ENCODE measurements at regions not wholly inside any gene's neighbourhood (a gene's known extent, or its start where the extent isn't known, plus 50 kb on each side); places are given as distances from the start of the nearest gene placed in this dataset.

- H3K4me3 Mint-ChIP-seq = no peak overlapping the region
- DNase-seq (ENCODE audit: low spot score) (peak; percentile 64), ATAC-seq (peak; percentile 69 to 77)
- H3K27me3 Mint-ChIP-seq = no peaks in the 10 kb centered on the region
- no peak overlapping the region for H3K27ac Mint-ChIP-seq
- H3K36me3 Mint-ChIP-seq = no peaks in the 10 kb centered on the region
- H3K4me1 Mint-ChIP-seq (ENCODE audit: low read depth in 2 of 2) = peaks cover 17 to 31% of the 10 kb centered on the region in 2 donors
- peaks cover 7% of the 10 kb centered on the region for H3K9me3 Mint-ChIP-seq
Measured at GRCh38 chr18:44508474-44508873, 172.2 kb upstream of the SETBP1 start.

DNA sequence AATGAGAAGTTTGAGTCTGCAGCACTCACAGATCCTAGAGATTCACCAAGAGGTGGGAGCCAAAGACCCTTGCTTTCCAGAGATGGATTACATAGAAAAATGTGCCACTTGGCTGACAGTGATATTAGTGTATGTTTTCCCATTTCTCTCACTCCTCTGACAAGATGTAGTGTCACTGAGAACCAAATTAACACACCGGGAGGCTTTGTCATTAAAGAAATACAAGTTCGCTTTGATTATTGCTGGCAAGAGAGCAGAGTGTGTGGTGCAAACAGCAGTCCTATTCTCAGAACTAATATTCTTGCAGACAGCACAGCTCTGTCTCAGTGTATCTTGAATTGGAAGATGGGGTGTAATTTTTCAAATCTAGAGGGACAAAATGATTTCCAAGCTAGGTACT lies 171.6 kb upstream of the SETBP1 start:
- no peak for ATAC-seq
- Mint-ChIP-seq H3K36me3 (no peaks in the 10 kb centered on the region), H3K27ac (no peak overlapping the region), H3K4me3 (no peak overlapping the region), H3K4me1 (ENCODE audit: low read depth in 2 of 2) (peaks cover 13 to 31% of the 10 kb centered on the region in 2 donors), H3K9me3 (peaks cover 7% of the 10 kb centered on the region), H3K27me3 (no peaks in the 10 kb centered on the region)
- no peak for DNase-seq (ENCODE audit: low spot score)

DNA sequence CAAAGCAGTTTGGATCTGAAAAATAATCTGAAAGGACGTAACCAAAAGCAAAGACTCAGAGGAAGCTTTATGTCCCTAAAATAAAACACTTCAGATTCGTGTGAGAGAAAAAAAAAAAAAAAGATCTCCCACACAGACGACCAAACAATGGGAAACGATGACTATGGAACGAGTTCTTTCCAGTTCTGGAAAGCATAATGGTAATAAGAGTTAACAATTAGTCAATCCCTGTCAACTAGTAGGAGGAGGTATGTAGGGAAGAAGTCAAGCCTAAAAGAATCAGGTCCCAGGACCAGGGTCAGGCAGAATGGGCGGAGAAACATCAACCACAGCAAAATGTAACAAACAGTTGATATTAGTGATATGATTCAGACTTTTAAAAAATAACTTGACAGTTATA lies 170.3 kb upstream of the SETBP1 start:
- peaks cover 18 to 32% of the 10 kb centered on the region in 2 donors for H3K4me1 Mint-ChIP-seq (ENCODE audit: low read depth in 2 of 2)
- no peak overlapping the region for H3K27ac Mint-ChIP-seq
- DNase-seq (ENCODE audit: low spot score) (no peak), ATAC-seq (no peak)
- no peak overlapping the region for H3K4me3 Mint-ChIP-seq
- no peaks in the 10 kb centered on the region for H3K36me3 Mint-ChIP-seq
- peaks cover 7% of the 10 kb centered on the region for H3K9me3 Mint-ChIP-seq
- no peaks in the 10 kb centered on the region for H3K27me3 Mint-ChIP-seq

- ATAC-seq (no peak), DNase-seq (ENCODE audit: low spot score) (no peak)
- H3K4me1 Mint-ChIP-seq (ENCODE audit: low read depth in 2 of 2) = peaks cover 23 to 28% of the 10 kb centered on the region in 2 donors
- H3K36me3 Mint-ChIP-seq = no peaks in the 10 kb centered on the region
- peaks cover 7% of the 10 kb centered on the region for H3K9me3 Mint-ChIP-seq
- H3K27ac Mint-ChIP-seq = peak overlapping the region in 1 of 2 donors; percentile 24
- H3K4me3 Mint-ChIP-seq = no peak overlapping the region
- H3K27me3 Mint-ChIP-seq = no peaks in the 10 kb centered on the region
Measured at GRCh38 chr18:44513233-44513632, 167.5 kb upstream of the SETBP1 start.

- Mint-ChIP-seq H3K4me3 (no peak overlapping the region), H3K27me3 (no peaks in the 10 kb centered on the region), H3K4me1 (ENCODE audit: low read depth in 2 of 2) (peaks cover 23 to 28% of the 10 kb centered on the region in 2 donors), H3K36me3 (no peaks in the 10 kb centered on the region), H3K9me3 (peaks cover 7% of the 10 kb centered on the region), H3K27ac (peak overlapping the region in 1 of 2 donors; percentile 62)
- ATAC-seq = no peak
- DNase-seq (ENCODE audit: low spot score) = no peak
Measured at GRCh38 chr18:44514106-44514505, 166.6 kb upstream of the SETBP1 start.

DNA sequence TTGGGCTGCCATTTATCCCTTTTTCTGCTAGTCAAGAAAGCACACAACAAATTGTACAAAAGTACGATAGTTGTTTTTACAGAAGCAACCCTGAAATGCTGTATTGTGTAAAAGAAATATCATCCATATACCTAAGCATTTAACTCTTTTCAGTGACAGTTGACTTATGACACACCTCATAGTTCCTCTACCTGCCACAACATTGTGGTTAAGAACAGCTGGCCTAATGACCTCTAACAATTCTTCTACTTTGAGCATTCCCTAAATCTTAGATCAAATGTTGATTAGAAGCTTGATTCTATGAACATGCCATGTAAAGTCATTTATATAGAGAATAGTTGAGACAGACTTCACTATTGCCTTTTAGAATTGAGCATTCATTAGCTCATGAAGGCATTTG lies 165.9 kb upstream of the SETBP1 start:
- ATAC-seq = no peak
- no peak for DNase-seq (ENCODE audit: low spot score)
- H3K27me3 Mint-ChIP-seq = no peaks in the 10 kb centered on the region
- no peaks in the 10 kb centered on the region for H3K36me3 Mint-ChIP-seq
- peak overlapping the region in 1 of 2 donors; percentile 62 for H3K27ac Mint-ChIP-seq
- H3K9me3 Mint-ChIP-seq = peaks cover 7% of the 10 kb centered on the region
- no peak overlapping the region for H3K4me3 Mint-ChIP-seq
- H3K4me1 Mint-ChIP-seq (ENCODE audit: low read depth in 2 of 2) = peaks cover 21 to 26% of the 10 kb centered on the region in 2 donors

DNA sequence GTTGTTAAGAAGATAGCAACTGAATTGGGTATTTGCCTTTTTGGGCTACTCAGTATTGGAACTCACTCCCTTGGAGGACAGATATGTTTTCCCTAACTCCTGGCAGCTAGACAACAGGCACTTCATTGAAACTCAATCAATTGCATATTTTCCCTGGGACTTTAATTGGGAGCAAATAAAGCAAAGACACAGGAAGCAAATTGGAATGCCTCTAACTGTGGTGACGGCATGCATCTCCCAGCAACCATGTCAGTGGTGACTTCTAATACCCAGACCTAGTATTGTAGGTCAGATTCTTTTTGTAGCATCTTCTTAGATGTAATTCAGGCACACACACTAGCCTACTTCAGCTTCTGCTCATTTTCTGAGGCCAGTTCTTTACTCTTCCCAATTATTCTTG lies 164.2 kb upstream of the SETBP1 start:
- Mint-ChIP-seq H3K36me3 (no peaks in the 10 kb centered on the region), H3K4me3 (no peak overlapping the region), H3K27ac (no peak overlapping the region), H3K4me1 (ENCODE audit: low read depth in 2 of 2) (peaks cover 15 to 19% of the 10 kb centered on the region in 2 donors), H3K9me3 (peaks cover 4% of the 10 kb centered on the region), H3K27me3 (no peaks in the 10 kb centered on the region)
- no peak for ATAC-seq
- no peak for DNase-seq (ENCODE audit: low spot score)

- H3K9me3 Mint-ChIP-seq = peaks cover 4% of the 10 kb centered on the region
- no peak for ATAC-seq
- H3K4me1 Mint-ChIP-seq (ENCODE audit: low read depth in 2 of 2) = peaks cover 15 to 19% of the 10 kb centered on the region in 2 donors
- DNase-seq (ENCODE audit: low spot score) = no peak
- no peaks in the 10 kb centered on the region for H3K27me3 Mint-ChIP-seq
- no peak overlapping the region for H3K4me3 Mint-ChIP-seq
- no peak overlapping the region for H3K27ac Mint-ChIP-seq
- no peaks in the 10 kb centered on the region for H3K36me3 Mint-ChIP-seq
Measured at GRCh38 chr18:44517136-44517535, 163.6 kb upstream of the SETBP1 start.

GRCh38 chr18:44518091-44518615 lies 162.5 kb upstream of the SETBP1 start:
- ATAC-seq = no peak
- Mint-ChIP-seq H3K27me3 (no peaks in the 10 kb centered on the region), H3K4me3 (no peak overlapping the region), H3K36me3 (no peaks in the 10 kb centered on the region), H3K4me1 (ENCODE audit: low read depth in 2 of 2) (peaks cover 11 to 16% of the 10 kb centered on the region in 2 donors), H3K9me3 (peaks cover 6% of the 10 kb centered on the region), H3K27ac (no peak overlapping the region)
- no peak for DNase-seq (ENCODE audit: low spot score)

DNA sequence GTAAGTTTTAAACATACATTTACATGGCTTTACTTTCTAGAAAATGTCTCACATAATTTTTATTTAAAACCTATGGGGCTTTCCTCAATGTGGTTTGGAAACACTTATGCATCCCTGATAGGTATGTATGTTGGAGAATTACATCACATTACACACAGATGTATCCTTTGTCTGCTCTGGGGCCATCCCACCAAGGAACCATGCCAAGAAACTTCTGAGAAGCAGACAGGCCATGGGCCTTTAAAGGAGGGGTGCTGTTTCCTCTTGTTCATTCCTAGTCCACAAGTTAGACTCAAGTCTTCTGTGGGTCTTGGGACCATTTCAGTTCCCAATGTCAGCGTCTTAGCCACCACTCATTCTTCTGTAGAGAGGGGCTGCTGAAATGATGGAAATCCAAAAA lies 162.0 kb upstream of the SETBP1 start:
- ATAC-seq (no peak), DNase-seq (ENCODE audit: low spot score) (no peak)
- H3K36me3 Mint-ChIP-seq = no peaks in the 10 kb centered on the region
- H3K27ac Mint-ChIP-seq = no peak overlapping the region
- H3K4me1 Mint-ChIP-seq (ENCODE audit: low read depth in 2 of 2) = peaks cover 10 to 15% of the 10 kb centered on the region in 2 donors
- H3K9me3 Mint-ChIP-seq = peaks cover 4% of the 10 kb centered on the region
- no peak overlapping the region for H3K4me3 Mint-ChIP-seq
- H3K27me3 Mint-ChIP-seq = no peaks in the 10 kb centered on the region

DNA sequence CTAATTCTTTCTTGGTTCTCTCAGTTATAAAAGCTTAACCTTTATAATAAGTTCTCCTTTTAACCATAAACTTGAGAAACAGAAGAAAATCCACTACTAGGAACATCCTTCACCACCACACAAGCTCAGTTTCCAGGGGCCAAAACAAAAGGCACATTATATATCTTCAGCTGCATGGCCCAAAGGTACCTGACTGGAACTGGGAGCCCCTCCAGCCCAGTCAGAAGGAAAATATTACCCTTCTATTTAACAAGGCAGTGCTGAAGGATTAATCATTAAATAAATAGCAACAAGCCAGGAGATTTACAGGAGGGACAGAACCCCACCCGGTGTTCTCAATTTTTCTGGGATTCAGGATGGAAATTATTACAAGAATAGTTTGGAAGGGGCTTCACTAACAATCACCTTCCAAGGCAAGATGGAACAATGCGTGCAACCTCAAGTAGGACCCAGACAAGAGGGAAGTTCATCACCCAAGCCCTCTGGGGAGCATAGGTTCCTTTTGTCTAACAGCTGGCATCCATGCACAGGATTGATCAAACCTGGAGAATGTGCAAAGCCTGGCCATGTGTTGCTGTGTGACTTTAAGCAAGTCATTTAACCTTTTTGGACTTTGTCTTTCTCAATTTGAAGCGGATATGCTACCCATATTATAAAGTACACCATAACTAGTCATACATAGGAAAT lies 159.6 kb upstream of the SETBP1 start:
- ATAC-seq (no peak), DNase-seq (ENCODE audit: low spot score) (no peak)
- Mint-ChIP-seq H3K4me1 (ENCODE audit: low read depth in 2 of 2) (peaks cover 11 to 15% of the 10 kb centered on the region in 2 donors), H3K27ac (no peak overlapping the region), H3K27me3 (peaks cover 0 to 2% of the 10 kb centered on the region in 2 donors), H3K4me3 (no peak overlapping the region), H3K9me3 (peaks cover 4% of the 10 kb centered on the region), H3K36me3 (no peaks in the 10 kb centered on the region)

GRCh38 chr18:44521668-44522022 lies 159.0 kb upstream of the SETBP1 start:
- Mint-ChIP-seq H3K4me1 (ENCODE audit: low read depth in 2 of 2) (peaks cover 16 to 20% of the 10 kb centered on the region in 2 donors), H3K27ac (peak overlapping the region in 1 of 2 donors; percentile 32), H3K4me3 (no peak overlapping the region), H3K36me3 (no peaks in the 10 kb centered on the region), H3K27me3 (peaks cover 0 to 2% of the 10 kb centered on the region in 2 donors), H3K9me3 (peaks cover 4% of the 10 kb centered on the region)
- ATAC-seq (no peak), DNase-seq (ENCODE audit: low spot score) (no peak)

DNA sequence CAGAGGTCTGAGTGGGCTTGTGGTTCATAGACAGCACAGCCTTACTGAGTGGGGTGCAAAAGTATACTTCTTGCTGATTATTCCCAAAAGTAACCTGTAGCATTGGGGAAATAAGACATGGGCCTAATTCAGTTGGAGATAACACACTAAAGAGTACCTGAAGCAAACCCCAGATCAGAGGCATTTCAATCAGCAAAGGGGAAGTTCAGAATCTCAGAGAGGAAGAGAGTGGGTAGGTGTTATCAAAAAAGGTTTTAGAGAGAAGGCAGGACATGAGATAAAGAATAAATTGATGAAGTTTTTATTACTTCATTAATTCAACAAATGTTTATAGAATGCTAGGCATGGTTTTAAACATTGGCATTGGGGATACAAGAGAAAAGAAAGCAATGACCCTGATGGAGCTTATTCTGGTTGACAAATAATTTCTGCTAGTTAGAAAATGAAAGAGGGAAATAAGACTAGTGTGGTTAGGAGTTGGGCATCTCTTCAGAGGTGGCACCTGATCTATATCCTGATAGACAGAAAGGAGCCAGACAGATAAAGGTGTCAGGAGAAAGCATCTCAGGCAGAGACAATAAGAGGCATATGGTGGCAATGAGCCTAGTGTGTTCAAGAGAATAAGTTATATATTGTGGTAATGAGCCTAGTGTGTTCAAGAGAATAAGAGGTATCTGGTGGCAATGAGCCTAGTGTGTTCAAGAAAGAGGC lies 153.8 kb upstream of the SETBP1 start:
- ATAC-seq (peak in 1 of 2 donors; percentile 36), DNase-seq (ENCODE audit: low spot score) (no peak)
- H3K4me3 Mint-ChIP-seq = peak overlapping the region; percentile 3
- no peaks in the 10 kb centered on the region for H3K36me3 Mint-ChIP-seq
- H3K9me3 Mint-ChIP-seq = peaks cover 8% of the 10 kb centered on the region
- peaks cover 2 to 8% of the 10 kb centered on the region in 2 donors for H3K27me3 Mint-ChIP-seq
- H3K27ac Mint-ChIP-seq = peak overlapping the region in 1 of 2 donors; percentile 17
- peaks cover 19 to 22% of the 10 kb centered on the region in 2 donors for H3K4me1 Mint-ChIP-seq (ENCODE audit: low read depth in 2 of 2)

GRCh38 chr18:44533071-44533470 lies 147.6 kb upstream of the SETBP1 start:
- H3K27ac Mint-ChIP-seq = no peak overlapping the region
- no peaks in the 10 kb centered on the region for H3K9me3 Mint-ChIP-seq
- no peaks in the 10 kb centered on the region for H3K4me1 Mint-ChIP-seq (ENCODE audit: low read depth in 2 of 2)
- H3K36me3 Mint-ChIP-seq = no peaks in the 10 kb centered on the region
- ATAC-seq (no peak), DNase-seq (ENCODE audit: low spot score) (no peak)
- H3K27me3 Mint-ChIP-seq = peaks cover 3 to 8% of the 10 kb centered on the region in 2 donors
- H3K4me3 Mint-ChIP-seq = no peak overlapping the region

All from natural killer cell treated with Interleukin-12 subunit alpha and Interleukin-12 subunit beta and Interleukin-15 and Interleukin-18, amount 100 ng/mL, for 72 hours (primary cell).